K562 (cell line): ENCODE measurements at regions not wholly inside any gene's neighbourhood (a gene's known extent, or its start where the extent isn't known, plus 50 kb on each side); places are given as distances from the start of the nearest gene placed in this dataset.
A peak's percentile ranks its signal among the peaks of the same experiment; 100 is the strongest.

Source experiments
- CEBPG ChIP-seq, 3 experiments: fragments of 200-800 bp in 1 of 3; sonication (Bioruptor generic) in 1 of 3; sonication (generic) in 1 of 3; formaldehyde crosslinking in 1 of 3; IDR thresholded peaks in 2 of 3; conservative IDR thresholded peaks in 1 of 3; 2 replicates each; pipeline versions ENCODE4 v1.6.1 to v1.8.0; 2016 to 2022; ENCODE audit warnings: missing compliant biosample characterization in 2 of 3, missing genetic modification characterization in 2 of 3, mild to moderate bottlenecking in 1 of 3, missing genetic modification reagents in 1 of 3
- HDAC8 ChIP-seq: fragments of 450-650 bp; IDR thresholded peaks from 2 replicates; pipeline ENCODE4 v1.6.1; 2016; ENCODE audit warnings: mild to moderate bottlenecking, missing genetic modification characterization, moderate library complexity, missing compliant biosample characterization
- KLF16 ChIP-seq: IDR thresholded peaks from 2 replicates; pipeline ENCODE4 v1.6.1; 2016; ENCODE audit warnings: antibody characterized with exemption
- PBX2 ChIP-seq, 2 experiments: IDR thresholded peaks in 1 of 2; conservative IDR thresholded peaks in 1 of 2; 2 replicates each; pipeline ENCODE4 v1.6.1; 2016; ENCODE audit warnings: low read depth in 2 of 2, mild to moderate bottlenecking in 1 of 2, missing compliant biosample characterization in 1 of 2, missing genetic modification characterization in 1 of 2, moderate library complexity in 1 of 2
- RAD21 ChIP-seq, 2 experiments: fragments of 250-450 bp in 1 of 2; fragments of 450-650 bp in 1 of 2; sonication (Bioruptor Pico) in 1 of 2; formaldehyde crosslinking in 1 of 2; IDR thresholded peaks in 1 of 2; conservative IDR thresholded peaks in 1 of 2; 2 replicates each; pipeline versions ENCODE4 v1.4.0 to v1.8.0; 2020 to 2022; ENCODE audit warnings: mild to moderate bottlenecking in 2 of 2, moderate library complexity in 1 of 2
- REST ChIP-seq, 2 experiments: fragments of 450-650 bp; formaldehyde crosslinking in 1 of 2; IDR thresholded peaks; 2 replicates each; pipeline versions ENCODE4 v1.4.0 to v1.6.1; 2014 to 2020; ENCODE audit warnings: mild to moderate bottlenecking in 2 of 2, borderline replicate concordance in 1 of 2, low read depth in 1 of 2
- TAF7 ChIP-seq: fragments of 450-650 bp; IDR thresholded peaks from 2 replicates; pipeline ENCODE4 v1.6.1; 2016; ENCODE audit warnings: missing genetic modification characterization, missing compliant biosample characterization
- ZSCAN29 ChIP-seq: fragments of 450-650 bp; IDR thresholded peaks from 2 replicates; pipeline ENCODE4 v1.6.1; 2017
- TF ChIP-seq, protein P1 (sequence below): fragments of 250-450 bp; sonication (Bioruptor Pico); IDR thresholded peaks from 2 replicates; pipeline ENCODE4 v1.4.0; 2020

GRCh38 chr2:157055660-157056199, 201.8 kb upstream of the GALNT5 start (continued):
- TF ChIP-seq, protein P1, sequence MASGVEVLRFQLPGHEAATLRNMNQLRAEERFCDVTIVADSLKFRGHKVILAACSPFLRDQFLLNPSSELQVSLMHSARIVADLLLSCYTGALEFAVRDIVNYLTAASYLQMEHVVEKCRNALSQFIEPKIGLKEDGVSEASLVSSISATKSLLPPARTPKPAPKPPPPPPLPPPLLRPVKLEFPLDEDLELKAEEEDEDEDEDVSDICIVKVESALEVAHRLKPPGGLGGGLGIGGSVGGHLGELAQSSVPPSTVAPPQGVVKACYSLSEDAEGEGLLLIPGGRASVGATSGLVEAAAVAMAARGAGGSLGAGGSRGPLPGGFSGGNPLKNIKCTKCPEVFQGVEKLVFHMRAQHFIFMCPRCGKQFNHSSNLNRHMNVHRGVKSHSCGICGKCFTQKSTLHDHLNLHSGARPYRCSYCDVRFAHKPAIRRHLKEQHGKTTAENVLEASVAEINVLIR (CRISPR knock-in tag): no peak
- no peak for TF ChIP-seq KLF16
- TF ChIP-seq HDAC8 (tag): no peak
- TF ChIP-seq REST (IDR thresholded peaks at IDR 0.05; ENCODE audit: borderline replicate concordance): peak; percentile 38; the same call in 1 of the 2 replicates
- TF ChIP-seq REST (CRISPR knock-in tag; IDR thresholded peaks at IDR 0.05; ENCODE audit: low read depth): no peak
- TF ChIP-seq ZSCAN29: no peak
- TF ChIP-seq CEBPG (CRISPR knock-in tag; IDR thresholded peaks at IDR 0.05): no peak
- TF ChIP-seq CEBPG (tag; conservative IDR thresholded peaks at IDR 0.05 in 1 of 2, IDR thresholded peaks at IDR 0.05 in 1 of 2): 0 out of 4 replicates have a peak, but pooled peaks of 1 of the 2 experiments have one; percentile 14
- TF ChIP-seq TAF7 (tag): no peak
- TF ChIP-seq PBX2 (CRISPR knock-in tag; IDR thresholded peaks at IDR 0.05; ENCODE audit: low read depth): no peak
- peak; percentile 91 for TF ChIP-seq PBX2 (tag; conservative IDR thresholded peaks at IDR 0.05; ENCODE audit: low read depth)
- peak; percentile 45 to 72 for TF ChIP-seq RAD21 (CRISPR knock-in tag; conservative IDR thresholded peaks at IDR 0.05 in 1 of 2, IDR thresholded peaks at IDR 0.05 in 1 of 2)
